Natural killer cell treated with Interleukin-12 subunit alpha and Interleukin-12 subunit beta and Interleukin-15 and Interleukin-18, amount 100 ng/mL, for 72 hours (primary cell): ENCODE measurements at regions not wholly inside any gene's neighbourhood (a gene's known extent, or its start where the extent isn't known, plus 50 kb on each side); places are given as distances from the start of the nearest gene placed in this dataset.

Source experiments
- ATAC-seq, 2 donors: fragments of 150-1000 bp; cut with Tn5 transposase in 1 of 2; sonication (Bioruptor Pico), chemical (Tn5 transposase) in 1 of 2; 2 replicates each; pipeline ENCODE4 v1.10.0; 2021
- DNase-seq: peaks from one replicate; pipeline ENCODE4 v3.0.0; 2022; ENCODE audit warnings: low spot score
- H3K27ac Mint-ChIP-seq, 2 donors: 1 replicate in 1 of 2; 2 replicates in 1 of 2; pipeline ENCODE4 v1.8.0; 2022; ENCODE audit warnings: mixed read lengths in 2 of 2, mild to moderate bottlenecking in 1 of 2, moderate library complexity in 1 of 2
- H3K27me3 Mint-ChIP-seq, 2 donors: 1 replicate in 1 of 2; 2 replicates in 1 of 2; pipeline ENCODE4 v1.8.0; 2022; ENCODE audit warnings: mixed read lengths in 2 of 2
- H3K36me3 Mint-ChIP-seq: one replicate; pipeline ENCODE4 v1.8.0; 2022; ENCODE audit warnings: mixed read lengths
- H3K4me1 Mint-ChIP-seq, 2 donors: 1 replicate in 1 of 2; 2 replicates in 1 of 2; pipeline ENCODE4 v1.8.0; 2022; ENCODE audit warnings: low read depth in 2 of 2, mixed read lengths in 2 of 2, mild to moderate bottlenecking in 1 of 2
- H3K4me3 Mint-ChIP-seq: one replicate; pipeline ENCODE4 v1.8.0; 2022; ENCODE audit warnings: mixed read lengths
- H3K9me3 Mint-ChIP-seq: 2 replicates; pipeline ENCODE4 v1.8.0; 2022; ENCODE audit warnings: mixed read lengths

- peaks cover 17% of the 10 kb centered on the region for H3K36me3 Mint-ChIP-seq
- peaks cover 2 to 11% of the 10 kb centered on the region in 2 donors for H3K27me3 Mint-ChIP-seq
- H3K4me3 Mint-ChIP-seq, result no peak overlapping the region
- H3K4me1 Mint-ChIP-seq, result no peaks in the 10 kb centered on the region
- peaks cover 6% of the 10 kb centered on the region for H3K9me3 Mint-ChIP-seq
- DNase-seq (no peak), ATAC-seq (peak in 1 of 2 donors; percentile 66)
- no peak overlapping the region for H3K27ac Mint-ChIP-seq
These were observed 304.4 kb upstream of the TGFBR2 start for GRCh38 chr3:30302027-30302426.

GRCh38 chr3:30303770-30304169 is 302.6 kb upstream of the TGFBR2 start:
- Mint-ChIP-seq H3K36me3 (peaks cover 17% of the 10 kb centered on the region), H3K4me3 (no peak overlapping the region), H3K27ac (no peak overlapping the region), H3K9me3 (peaks cover 6% of the 10 kb centered on the region), H3K27me3 (peaks cover 2 to 11% of the 10 kb centered on the region in 2 donors), H3K4me1 (no peaks in the 10 kb centered on the region)
- DNase-seq (no peak), ATAC-seq (no peak)

- Mint-ChIP-seq H3K4me3 (no peak overlapping the region), H3K36me3 (peaks cover 17% of the 10 kb centered on the region), H3K27me3 (peaks cover 2 to 11% of the 10 kb centered on the region in 2 donors), H3K4me1 (no peaks in the 10 kb centered on the region), H3K27ac (no peak overlapping the region), H3K9me3 (peaks cover 6% of the 10 kb centered on the region)
- DNase-seq, result no peak
- ATAC-seq, result no peak
These were observed 301.4 kb upstream of the TGFBR2 start for GRCh38 chr3:30305021-30305420.

GRCh38 chr3:30306896-30307295 is 299.5 kb upstream of the TGFBR2 start:
- ATAC-seq, result no peak
- Mint-ChIP-seq H3K9me3 (peaks cover 6% of the 10 kb centered on the region), H3K4me3 (no peak overlapping the region)

GRCh38 chr3:30307372-30307950 is 298.9 kb upstream of the TGFBR2 start:
- Mint-ChIP-seq H3K27ac (no peak overlapping the region), H3K36me3 (peaks cover 17% of the 10 kb centered on the region), H3K4me3 (no peak overlapping the region), H3K4me1 (no peaks in the 10 kb centered on the region), H3K9me3 (peaks cover 6% of the 10 kb centered on the region), H3K27me3 (peaks cover 0 to 2% of the 10 kb centered on the region in 2 donors)
- ATAC-seq, result no peak
- DNase-seq, result no peak

More at GRCh38 chr3:30306896-30307295, 299.5 kb upstream of the TGFBR2 start:
- peaks cover 0 to 2% of the 10 kb centered on the region in 2 donors for H3K27me3 Mint-ChIP-seq
- no peak overlapping the region for H3K27ac Mint-ChIP-seq
- no peaks in the 10 kb centered on the region for H3K4me1 Mint-ChIP-seq
- DNase-seq, result no peak
- peaks cover 17% of the 10 kb centered on the region for H3K36me3 Mint-ChIP-seq

GRCh38 chr3:30308131-30308530 is 298.3 kb upstream of the TGFBR2 start:
- Mint-ChIP-seq H3K4me3 (no peak overlapping the region), H3K9me3 (peaks cover 6% of the 10 kb centered on the region), H3K4me1 (no peaks in the 10 kb centered on the region), H3K27ac (no peak overlapping the region), H3K36me3 (peaks cover 17% of the 10 kb centered on the region), H3K27me3 (peaks cover 0 to 2% of the 10 kb centered on the region in 2 donors)
- DNase-seq (no peak), ATAC-seq (no peak)

- Mint-ChIP-seq H3K36me3 (peaks cover 12% of the 10 kb centered on the region), H3K27ac (no peak overlapping the region), H3K4me1 (no peaks in the 10 kb centered on the region), H3K9me3 (peaks cover 4% of the 10 kb centered on the region), H3K27me3 (peaks cover 0 to 2% of the 10 kb centered on the region in 2 donors), H3K4me3 (no peak overlapping the region)
- ATAC-seq, result no peak
- no peak for DNase-seq
These were observed 296.1 kb upstream of the TGFBR2 start for GRCh38 chr3:30309961-30310954.

- H3K27me3 Mint-ChIP-seq, result no peaks in the 10 kb centered on the region
- H3K4me3 Mint-ChIP-seq, result no peak overlapping the region
- no peaks in the 10 kb centered on the region for H3K9me3 Mint-ChIP-seq
- no peak for ATAC-seq
- H3K27ac Mint-ChIP-seq, result no peak overlapping the region
- no peak for DNase-seq
- no peaks in the 10 kb centered on the region for H3K4me1 Mint-ChIP-seq
- no peaks in the 10 kb centered on the region for H3K36me3 Mint-ChIP-seq
These were observed 294.6 kb upstream of the TGFBR2 start for GRCh38 chr3:30311781-30312180.

- Mint-ChIP-seq H3K27me3 (no peaks in the 10 kb centered on the region), H3K4me1 (no peaks in the 10 kb centered on the region), H3K36me3 (no peaks in the 10 kb centered on the region), H3K4me3 (no peak overlapping the region), H3K9me3 (no peaks in the 10 kb centered on the region), H3K27ac (no peak overlapping the region)
- ATAC-seq (no peak), DNase-seq (no peak)
These were observed 292.6 kb upstream of the TGFBR2 start for GRCh38 chr3:30313840-30314239.

GRCh38 chr3:30314757-30315325 is 291.6 kb upstream of the TGFBR2 start:
- Mint-ChIP-seq H3K27ac (no peak overlapping the region), H3K4me1 (peaks cover 4 to 5% of the 10 kb centered on the region in 2 donors)

GRCh38 chr3:30315447-30315846 is 291.0 kb upstream of the TGFBR2 start:
- no peak overlapping the region for H3K27ac Mint-ChIP-seq
- no peak overlapping the region for H3K4me3 Mint-ChIP-seq
- ATAC-seq (no peak), DNase-seq (no peak)
- no peaks in the 10 kb centered on the region for H3K9me3 Mint-ChIP-seq
- peaks cover 9 to 10% of the 10 kb centered on the region in 2 donors for H3K4me1 Mint-ChIP-seq
- no peaks in the 10 kb centered on the region for H3K27me3 Mint-ChIP-seq
- H3K36me3 Mint-ChIP-seq, result no peaks in the 10 kb centered on the region

More at GRCh38 chr3:30314757-30315325, 291.6 kb upstream of the TGFBR2 start:
- DNase-seq (no peak), ATAC-seq (no peak)
- H3K36me3 Mint-ChIP-seq, result no peaks in the 10 kb centered on the region
- H3K9me3 Mint-ChIP-seq, result no peaks in the 10 kb centered on the region
- no peak overlapping the region for H3K4me3 Mint-ChIP-seq
- H3K27me3 Mint-ChIP-seq, result no peaks in the 10 kb centered on the region

- Mint-ChIP-seq H3K4me3 (no peak overlapping the region), H3K36me3 (peaks cover 6% of the 10 kb centered on the region), H3K9me3 (no peaks in the 10 kb centered on the region), H3K4me1 (peaks cover 9 to 10% of the 10 kb centered on the region in 2 donors), H3K27ac (no peak overlapping the region), H3K27me3 (peaks cover 0 to 2% of the 10 kb centered on the region in 2 donors)
- ATAC-seq, result no peak
- no peak for DNase-seq
These were observed 288.8 kb upstream of the TGFBR2 start for GRCh38 chr3:30317561-30317960.

GRCh38 chr3:30318110-30318509 is 288.3 kb upstream of the TGFBR2 start:
- ATAC-seq, result no peak
- H3K9me3 Mint-ChIP-seq, result no peaks in the 10 kb centered on the region
- H3K4me3 Mint-ChIP-seq, result no peak overlapping the region
- H3K36me3 Mint-ChIP-seq, result peaks cover 12% of the 10 kb centered on the region
- H3K4me1 Mint-ChIP-seq, result peaks cover 9 to 10% of the 10 kb centered on the region in 2 donors
- no peak overlapping the region for H3K27ac Mint-ChIP-seq
- H3K27me3 Mint-ChIP-seq, result peaks cover 0 to 2% of the 10 kb centered on the region in 2 donors
- no peak for DNase-seq

GRCh38 chr3:30319713-30320112 is 286.7 kb upstream of the TGFBR2 start:
- Mint-ChIP-seq H3K36me3 (peaks cover 19% of the 10 kb centered on the region), H3K4me1 (peaks cover 9 to 10% of the 10 kb centered on the region in 2 donors), H3K27me3 (peaks cover 2 to 5% of the 10 kb centered on the region in 2 donors), H3K9me3 (no peaks in the 10 kb centered on the region), H3K27ac (no peak overlapping the region), H3K4me3 (no peak overlapping the region)
- DNase-seq, result no peak
- peak; percentile 67 to 78 for ATAC-seq
